ENCODE measurements at regions not wholly inside any gene's neighbourhood (a gene's known extent, or its start where the extent isn't known, plus 50 kb on each side); places are given as distances from the start of the nearest gene placed in this dataset.

GRCh38 chr13:59607172-59607571 lies 556.6 kb downstream of the DIAPH3 start:
- no peak for DNase-seq

DNA sequence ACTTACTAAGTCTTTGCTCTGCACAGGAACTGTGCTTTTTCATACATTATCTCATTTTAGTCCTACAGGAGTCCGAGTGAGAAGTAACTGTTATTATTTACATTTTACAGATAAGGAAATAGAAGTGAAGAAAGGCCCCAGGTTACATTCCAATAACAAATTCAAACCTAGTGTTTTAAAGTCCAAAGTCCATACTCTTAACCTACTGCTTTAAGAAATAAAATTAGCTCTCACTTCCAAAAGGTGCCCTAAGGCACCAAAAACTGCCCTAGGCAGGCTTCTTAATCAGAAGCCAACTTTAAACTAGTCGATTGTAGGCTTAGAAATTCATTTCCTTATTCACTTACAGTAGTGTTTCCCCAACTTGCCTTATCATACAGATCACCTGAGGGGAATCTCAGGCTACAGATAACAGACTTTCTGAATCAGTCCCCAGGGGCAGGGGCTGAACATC lies 555.9 kb downstream of the DIAPH3 start:
- DNase-seq, result no peak

GRCh38 chr13:59609421-59609820 lies 554.3 kb downstream of the DIAPH3 start:
- DNase-seq, result no peak
